ENCODE measurements at regions not wholly inside any gene's neighbourhood (a gene's known extent, or its start where the extent isn't known, plus 50 kb on each side); places are given as distances from the start of the nearest gene placed in this dataset.

- no peak for DNase-seq
Observed at GRCh38 chr1:239539051-239539450, 152.7 kb downstream of the CHRM3 start.

- no peak for DNase-seq
Observed at GRCh38 chr1:239539812-239540211, 153.4 kb downstream of the CHRM3 start.

GRCh38 chr1:239543873-239544272, 157.5 kb downstream of the CHRM3 start:
- DNase-seq: no peak

- no peak for DNase-seq
Observed at GRCh38 chr1:239545466-239545865, 159.1 kb downstream of the CHRM3 start.

- DNase-seq: no peak
Observed at GRCh38 chr1:239547987-239548386, 161.6 kb downstream of the CHRM3 start.

- no peak for DNase-seq
Observed at GRCh38 chr1:239550178-239550577, 163.8 kb downstream of the CHRM3 start.

- DNase-seq: no peak
Observed at GRCh38 chr1:239555350-239555749, 169.0 kb downstream of the CHRM3 start.

- DNase-seq: no peak
Observed at GRCh38 chr1:239558559-239558958, 172.2 kb downstream of the CHRM3 start.

- no peak for DNase-seq
Observed at GRCh38 chr1:239558991-239559390, 172.6 kb downstream of the CHRM3 start.

GRCh38 chr1:239560921-239561320, 174.6 kb downstream of the CHRM3 start:
- no peak for DNase-seq

GRCh38 chr1:239562095-239562494, 175.7 kb downstream of the CHRM3 start:
- no peak for DNase-seq

GRCh38 chr1:239563681-239564080, 177.3 kb downstream of the CHRM3 start:
- DNase-seq: no peak

GRCh38 chr1:239566074-239566473, 179.7 kb downstream of the CHRM3 start:
- DNase-seq: no peak

GRCh38 chr1:239570878-239571277, 184.5 kb downstream of the CHRM3 start:
- DNase-seq: no peak

GRCh38 chr1:239572183-239572582, 185.8 kb downstream of the CHRM3 start:
- DNase-seq: no peak

- DNase-seq: no peak
Observed at GRCh38 chr1:239574112-239574511, 187.7 kb downstream of the CHRM3 start.

GRCh38 chr1:239575113-239575512, 188.7 kb downstream of the CHRM3 start:
- no peak for DNase-seq

- no peak for DNase-seq
Observed at GRCh38 chr1:239583536-239583935, 197.2 kb downstream of the CHRM3 start.

GRCh38 chr1:239586128-239586527, 199.8 kb downstream of the CHRM3 start:
- DNase-seq: no peak

- no peak for DNase-seq
Observed at GRCh38 chr1:239587066-239587465, 200.7 kb downstream of the CHRM3 start.

- DNase-seq: no peak
Observed at GRCh38 chr1:239587574-239588369, 201.4 kb downstream of the CHRM3 start.

- DNase-seq: no peak
Observed at GRCh38 chr1:239590556-239590955, 204.2 kb downstream of the CHRM3 start.

GRCh38 chr1:239593527-239593926, 207.2 kb downstream of the CHRM3 start:
- DNase-seq: no peak

- DNase-seq: no peak
Observed at GRCh38 chr1:239600588-239600987, 214.2 kb downstream of the CHRM3 start.

GRCh38 chr1:239601108-239601507, 214.7 kb downstream of the CHRM3 start:
- no peak for DNase-seq

All from NCI-H69 (cell line).